ENCODE measurements at regions not wholly inside any gene's neighbourhood (a gene's known extent, or its start where the extent isn't known, plus 50 kb on each side); places are given as distances from the start of the nearest gene placed in this dataset.

DNA sequence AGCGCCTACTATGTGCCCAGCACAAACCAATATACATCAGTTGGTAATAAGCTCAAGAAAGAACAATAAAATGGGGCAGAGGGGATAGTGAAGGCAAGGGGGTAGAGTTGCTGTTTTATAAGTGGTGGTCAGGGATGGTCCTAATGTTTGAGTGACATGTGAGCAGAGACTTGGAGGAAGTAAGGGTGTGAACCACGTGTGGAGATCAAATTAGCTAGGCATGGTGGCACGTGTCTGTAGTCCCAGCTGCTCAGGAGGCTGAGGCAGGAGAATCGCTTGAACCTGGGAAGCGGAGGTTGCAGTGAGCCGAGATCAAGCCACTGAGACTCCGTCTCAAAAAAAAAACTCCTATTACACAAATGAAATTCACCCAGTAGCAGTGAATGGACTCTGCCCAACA is 56.5 kb downstream of the IRX6 start:
- no peak for DNase-seq

DNA sequence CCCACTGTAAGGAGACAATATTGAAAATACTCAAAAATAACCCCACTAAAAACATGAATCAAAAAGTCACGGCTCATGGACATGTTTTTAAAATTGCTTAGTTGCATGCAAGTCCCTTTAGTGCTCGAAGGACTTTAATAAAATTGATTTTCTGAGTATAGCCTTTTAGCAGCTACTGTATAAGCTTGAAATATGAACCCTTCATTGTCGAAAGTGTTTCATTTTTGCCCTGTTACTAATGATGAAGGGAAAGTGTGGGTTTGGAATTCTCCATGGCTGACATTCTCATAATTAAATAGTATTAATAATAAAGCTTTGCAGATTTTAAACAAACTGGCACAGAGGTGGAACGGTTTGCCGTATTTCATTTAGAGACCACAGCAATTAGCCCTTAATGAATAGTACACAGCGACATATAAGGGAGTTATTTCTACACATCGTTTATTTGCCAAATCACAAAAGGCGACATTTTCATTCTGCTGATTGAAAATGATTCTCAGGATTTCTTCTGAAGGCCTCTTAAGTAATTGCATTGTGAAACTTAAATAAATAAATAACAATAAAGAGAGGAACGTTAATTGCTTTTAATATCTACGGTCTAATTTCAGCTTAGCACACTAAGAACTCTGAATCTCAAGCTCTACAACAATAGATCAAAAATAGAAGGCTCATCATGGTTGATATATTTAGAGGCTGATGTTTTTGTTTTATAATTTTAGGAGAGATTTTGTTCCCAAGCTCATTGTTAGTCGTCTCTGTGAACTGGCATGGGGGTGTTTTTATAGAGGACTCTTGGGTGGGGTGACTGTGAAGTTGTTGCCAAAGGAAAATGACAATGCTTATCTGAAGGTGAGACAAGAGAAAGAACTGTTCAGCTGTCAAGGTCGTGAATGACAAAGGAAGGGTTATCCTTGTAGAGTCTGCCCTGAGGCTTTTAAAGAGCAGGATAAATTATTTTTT is 60.6 kb downstream of the IRX6 start:
- peak; percentile 77 for DNase-seq

GRCh38 chr16:55385359-55385758 is 61.4 kb downstream of the IRX6 start:
- no peak for DNase-seq

GRCh38 chr16:55386534-55387296 is 62.7 kb downstream of the IRX6 start:
- no peak for DNase-seq

DNA sequence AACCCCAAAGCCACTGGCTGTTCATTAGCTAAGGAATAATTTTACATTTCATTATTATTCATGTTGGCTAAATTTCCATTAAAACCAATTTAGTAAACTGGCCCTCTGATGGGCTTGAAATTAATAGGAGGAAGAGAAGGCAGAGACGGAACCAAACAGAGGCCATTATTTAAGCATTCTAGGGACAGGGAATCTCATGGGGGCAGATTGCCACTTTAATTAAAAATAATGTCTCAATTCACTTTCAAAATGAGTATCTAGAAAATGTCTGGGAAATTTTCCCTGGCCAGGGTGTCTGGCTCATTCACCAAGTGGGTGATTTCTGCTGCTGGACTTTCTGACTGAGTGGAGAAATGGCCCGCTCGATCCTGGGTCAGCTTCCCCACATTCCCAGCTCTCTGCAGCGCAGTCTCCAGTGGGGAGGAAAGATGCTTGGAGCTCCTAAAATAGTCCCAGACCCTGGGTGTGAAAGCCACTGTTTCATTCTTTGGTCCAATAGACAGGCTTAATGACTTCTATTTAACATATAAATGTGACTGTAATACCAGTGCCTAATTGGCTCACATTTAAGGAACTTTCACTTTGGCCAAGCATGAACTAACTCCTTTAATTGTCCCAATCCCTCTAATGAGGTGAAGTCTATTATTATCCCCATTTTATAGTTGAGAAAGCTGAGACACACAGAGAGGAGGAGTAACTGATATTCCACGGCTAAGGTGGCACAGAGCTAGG is 64.3 kb downstream of the IRX6 start:
- DNase-seq: no peak

- DNase-seq: no peak
These were observed 65.5 kb downstream of the IRX6 start for GRCh38 chr16:55389426-55390073.

- no peak for DNase-seq
These were observed 66.7 kb downstream of the IRX6 start for GRCh38 chr16:55390630-55391237.

GRCh38 chr16:55391760-55392375 is 67.9 kb downstream of the IRX6 start:
- DNase-seq: no peak

- no peak for DNase-seq
These were observed 68.7 kb downstream of the IRX6 start for GRCh38 chr16:55392701-55393100.

DNA sequence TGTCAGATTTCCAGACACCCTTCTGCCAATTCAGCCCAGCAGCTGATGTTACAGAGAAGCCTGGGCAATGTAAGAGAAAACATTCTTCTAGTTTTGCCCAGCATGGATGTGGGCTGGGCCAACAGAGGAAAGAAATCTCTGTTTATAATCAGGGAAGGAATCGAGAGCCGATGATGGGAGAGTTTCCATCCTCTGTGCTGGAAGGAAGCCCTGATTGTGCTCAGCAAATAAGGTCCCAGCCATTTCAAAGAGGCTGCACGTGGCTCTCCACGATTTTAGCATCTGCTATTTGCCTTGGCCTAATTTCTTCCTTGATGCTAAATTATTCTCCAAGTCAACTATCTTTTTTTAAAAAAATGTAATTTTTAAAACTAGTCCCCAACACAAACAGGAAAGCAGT is 70.0 kb downstream of the IRX6 start:
- no peak for DNase-seq

DNA sequence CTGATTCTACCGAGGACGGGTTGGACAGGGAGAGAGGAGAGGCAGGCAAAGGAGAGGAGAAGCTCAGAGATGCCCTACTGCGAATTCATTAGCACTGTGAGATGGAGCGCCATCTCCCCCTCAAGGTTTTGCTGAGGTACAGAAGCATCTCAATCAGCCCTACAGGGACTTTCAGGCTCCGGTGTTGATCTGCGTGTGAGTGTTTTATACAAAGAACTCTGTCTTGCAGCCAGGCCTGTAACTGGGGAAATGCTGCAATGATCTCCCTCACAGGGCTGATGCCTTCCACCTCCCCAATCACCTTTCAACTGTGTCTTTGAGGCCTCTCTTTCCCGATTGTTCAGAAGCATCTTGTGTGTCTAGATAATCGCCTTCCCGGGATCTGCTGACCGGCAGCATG is 74.8 kb downstream of the IRX6 start:
- DNase-seq: no peak

DNA sequence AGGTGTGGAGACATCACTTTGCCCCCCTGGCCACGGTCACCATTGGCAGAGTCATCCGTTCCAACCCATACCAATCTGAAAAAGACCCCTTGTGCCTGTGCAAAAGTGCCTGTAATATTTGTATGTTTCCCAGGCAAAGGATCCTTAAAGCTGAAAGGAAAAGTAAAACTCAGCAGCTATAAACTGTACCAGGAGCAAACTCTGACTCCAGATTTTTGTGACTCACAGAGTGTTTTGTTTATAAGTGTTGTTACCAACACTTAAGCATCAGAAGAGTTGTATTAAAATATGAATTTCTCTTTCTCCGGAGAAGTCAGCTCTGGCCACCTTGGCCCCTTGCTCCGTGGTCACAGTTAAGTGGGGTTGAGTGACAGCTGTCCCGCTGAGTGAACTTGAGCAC is 75.9 kb downstream of the IRX6 start:
- no peak for DNase-seq

DNA sequence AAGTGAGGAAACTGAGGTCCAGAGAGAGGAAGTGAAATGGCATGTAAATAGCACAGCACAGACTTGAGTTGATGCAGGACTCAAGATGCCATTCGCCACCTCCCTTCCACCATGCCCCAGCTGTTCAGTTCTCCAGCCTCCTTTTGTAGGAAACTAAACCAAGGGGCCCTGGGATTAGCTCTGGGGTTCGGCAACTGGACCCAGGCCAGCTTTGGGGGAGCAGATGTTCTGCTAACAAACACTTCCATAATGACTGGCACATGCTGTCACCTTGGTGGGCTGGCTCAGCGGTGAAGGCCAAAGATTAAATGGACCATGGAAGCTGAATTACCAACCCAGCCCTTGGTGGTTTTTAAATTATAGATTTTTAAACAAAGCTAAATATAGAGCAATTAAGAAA is 77.0 kb downstream of the IRX6 start:
- peak; percentile 21 for DNase-seq

DNA sequence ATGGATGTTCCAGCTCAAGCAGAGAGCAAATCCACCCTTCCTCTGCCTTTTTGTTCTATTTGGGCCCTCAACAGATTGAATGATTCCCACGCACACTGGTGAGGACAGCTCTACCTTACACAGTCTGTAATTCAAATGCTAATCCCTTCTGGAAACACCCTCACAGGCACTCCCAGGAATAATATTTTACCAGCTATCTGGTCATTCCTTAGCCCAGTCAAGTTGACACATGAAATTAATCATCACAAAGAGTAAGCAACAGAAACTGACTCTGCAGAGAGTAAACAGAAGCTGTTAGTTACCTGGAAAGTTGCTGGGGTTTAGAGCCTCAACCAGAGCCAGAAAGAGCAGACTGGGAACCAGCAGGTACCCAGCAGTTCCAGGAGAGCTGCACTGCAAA is 75.5 kb upstream of the MMP2 start:
- no peak for DNase-seq

- no peak for DNase-seq
These were observed 72.3 kb upstream of the MMP2 start for GRCh38 chr16:55406651-55407050.

DNA sequence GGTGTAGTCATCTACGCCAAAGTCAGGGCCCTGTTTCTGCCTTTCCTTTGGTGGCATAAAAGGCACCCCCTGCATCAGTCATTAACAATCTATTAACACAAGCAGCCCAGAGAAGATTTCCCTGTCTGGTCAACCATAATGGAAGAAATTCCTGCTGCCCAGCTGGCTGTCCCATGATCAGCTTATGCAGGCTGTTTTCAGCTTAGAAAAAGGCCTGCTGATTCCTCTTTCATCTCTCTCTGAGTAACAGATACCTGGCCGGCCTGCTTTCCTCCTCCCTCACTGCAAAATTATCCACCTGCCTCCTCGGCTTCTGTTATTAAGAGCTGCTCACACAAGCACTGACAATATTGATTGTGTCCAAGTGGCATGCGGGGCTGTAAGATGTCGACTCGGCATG is 70.3 kb upstream of the MMP2 start:
- DNase-seq: no peak

GRCh38 chr16:55411231-55411630 is 67.8 kb upstream of the MMP2 start:
- DNase-seq: no peak

DNA sequence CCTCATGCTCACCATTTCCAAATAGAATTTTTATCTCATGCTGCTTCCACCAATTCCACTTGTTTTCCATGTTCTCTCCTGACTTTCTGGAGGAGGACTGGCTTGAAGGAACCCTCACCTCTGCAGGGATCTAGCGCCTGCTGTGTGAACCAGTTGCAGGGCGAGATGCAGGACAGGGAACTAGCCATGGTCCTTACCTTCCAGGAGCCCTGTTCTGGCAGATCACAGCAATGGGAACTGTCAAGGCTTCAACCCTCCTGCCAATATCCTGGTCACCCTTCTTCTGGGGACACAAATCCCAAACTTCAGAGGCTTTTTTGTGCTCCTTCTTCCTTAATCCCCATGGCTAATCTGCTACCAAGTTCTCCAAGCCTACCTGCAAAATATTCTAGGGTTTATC is 60.4 kb upstream of the MMP2 start:
- DNase-seq: no peak

DNA sequence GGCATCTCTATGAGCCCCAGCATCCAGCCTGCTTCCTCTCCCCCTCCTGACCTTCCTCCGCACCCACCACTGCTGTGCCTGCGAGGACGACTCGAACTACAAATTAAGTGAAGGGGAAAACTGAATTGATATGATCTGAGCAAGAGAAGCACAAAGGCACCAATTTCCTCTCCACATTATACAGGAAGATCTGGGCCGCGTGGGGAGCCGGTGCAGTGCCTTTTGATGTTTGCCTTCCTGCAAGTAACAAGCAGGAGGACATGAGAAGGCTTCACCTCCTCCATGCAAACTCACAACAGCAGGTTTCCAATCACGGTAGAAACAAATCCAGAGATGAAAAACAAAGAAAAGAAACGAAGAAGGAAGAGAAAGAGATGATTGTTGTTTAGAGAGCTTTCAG is 57.8 kb upstream of the MMP2 start:
- no peak for DNase-seq

DNA sequence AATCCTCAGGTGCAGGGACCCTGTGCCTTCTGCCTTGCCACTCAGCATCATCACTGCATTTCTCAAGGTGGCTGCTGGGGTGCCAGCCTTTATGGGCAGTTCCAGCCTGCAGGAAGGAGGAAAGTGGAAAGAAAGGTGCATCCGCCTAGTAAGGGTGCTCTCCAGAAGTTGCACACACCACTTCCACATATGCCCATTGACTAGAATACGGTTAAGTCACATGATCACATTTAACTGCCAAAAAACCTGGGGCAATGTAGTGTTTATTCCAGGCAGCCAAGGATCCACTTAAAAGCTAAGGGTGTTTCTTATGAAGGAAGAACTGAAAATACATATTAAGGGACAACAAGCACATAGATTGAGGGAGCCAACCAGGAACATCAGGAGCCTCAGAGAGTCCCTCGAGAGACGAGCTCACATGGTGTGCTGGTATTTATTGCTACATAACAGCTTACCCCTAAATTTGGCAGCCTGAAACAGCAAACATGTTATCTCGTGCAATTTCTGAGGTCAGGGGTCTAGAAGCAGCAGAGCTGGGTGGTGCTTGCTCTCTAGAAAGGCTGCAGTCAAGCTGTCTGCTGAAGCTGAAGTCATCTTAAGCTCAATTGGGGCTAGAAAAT is 52.0 kb upstream of the MMP2 start:
- DNase-seq: no peak
